SU-DHL-6 (cell line): ENCODE measurements at regions not wholly inside any gene's neighbourhood (a gene's known extent, or its start where the extent isn't known, plus 50 kb on each side); places are given as distances from the start of the nearest gene placed in this dataset.

Experiments used
- CTCF ChIP-seq: fragments of 200-600 bp; sonication (generic); IDR thresholded peaks from one replicate; pipeline ENCODE4 v1.5.1; 2017; ENCODE audit warnings: antibody characterized with exemption, mild to moderate bottlenecking, low read length, moderate library complexity; ENCODE audit not compliant: insufficient read depth, poor library complexity, severe bottlenecking
- EZH2phosphoT487 ChIP-seq: fragments of 200-600 bp; sonication (generic), shearing (Covaris generic); conservative IDR thresholded peaks from 2 replicates; pipeline ENCODE4 v1.6.1; 2018; ENCODE audit warnings: mild to moderate bottlenecking, antibody characterized with exemption, low read length, moderate library complexity, mixed read lengths

DNA sequence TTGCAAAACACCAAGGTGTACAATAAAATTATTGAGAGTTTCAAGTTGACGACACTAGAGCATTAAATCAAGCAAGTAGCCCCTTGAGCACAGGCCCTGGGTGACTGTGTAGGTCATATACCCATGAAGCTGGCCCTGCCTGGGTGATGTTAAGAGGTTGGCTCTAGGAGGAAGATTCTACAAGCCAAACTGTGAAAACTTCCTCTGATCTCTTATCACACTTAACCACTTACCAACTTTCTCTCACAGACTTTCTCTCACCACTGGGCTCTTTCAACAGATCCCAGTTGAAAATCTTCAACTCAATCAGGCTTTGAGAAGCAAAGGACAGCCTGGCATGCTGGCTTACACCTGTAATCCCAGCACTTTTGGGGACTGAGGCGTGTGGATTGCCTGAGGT lies 186.9 kb upstream of the BTG1 start:
- TF ChIP-seq CTCF (no peak), EZH2phosphoT487 (no peak)
